ENCODE measurements at regions not wholly inside any gene's neighbourhood (a gene's known extent, or its start where the extent isn't known, plus 50 kb on each side); places are given as distances from the start of the nearest gene placed in this dataset.

- TF ChIP-seq EP300 (IDR thresholded peaks at IDR 0.05; ENCODE audit: borderline replicate concordance) (no peak), TEAD4 (IDR thresholded peaks at IDR 0.05) (no peak), RAD21 (IDR thresholded peaks at IDR 0.05; ENCODE audit: low read depth) (no peak), TAF1 (IDR thresholded peaks at IDR 0.05; ENCODE audit: low read depth) (no peak), CREB1 (IDR thresholded peaks at IDR 0.05; ENCODE audit: low read depth) (no peak)
Measured at GRCh38 chr1:243926299-243926698, 76.3 kb upstream of the AKT3 start.

Data from Ishikawa (cell line).